Thymus (tissue), 11 donors: ENCODE measurements at regions not wholly inside any gene's neighbourhood (a gene's known extent, or its start where the extent isn't known, plus 50 kb on each side); places are given as distances from the start of the nearest gene placed in this dataset.

Experiments
- DNase-seq, 9 donors: peaks; one replicate each; pipeline ENCODE4 v3.0.0-alpha.2; 2013; ENCODE audit warnings: low spot score in 9 of 9, low read depth in 6 of 9, missing footprints in 1 of 9
- H3K27ac ChIP-seq, 2 donors: one replicate each; pipeline ENCODE4 v1.5.1; 2013; ENCODE audit warnings: control low read depth in 1 of 2, low read depth in 1 of 2, low read length in 1 of 2, mild to moderate bottlenecking in 1 of 2, moderate library complexity in 1 of 2
- H3K27me3 ChIP-seq, 2 donors: one replicate each; pipeline ENCODE4 v1.5.1; 2013; ENCODE audit warnings: low read length in 1 of 2; ENCODE audit not compliant: control insufficient read depth in 2 of 2, insufficient read depth in 1 of 2
- H3K36me3 ChIP-seq, 2 donors: one replicate each; pipeline ENCODE4 v1.5.1; 2013; ENCODE audit warnings: low read length in 1 of 2, mild to moderate bottlenecking in 1 of 2, moderate library complexity in 1 of 2; ENCODE audit not compliant: control insufficient read depth in 2 of 2, insufficient read depth in 2 of 2
- H3K4me1 ChIP-seq, 2 donors: one replicate each; pipeline ENCODE4 v1.5.1; 2013; ENCODE audit warnings: low read length in 2 of 2; ENCODE audit not compliant: control insufficient read depth in 2 of 2, insufficient read depth in 2 of 2
- H3K4me3 ChIP-seq, 2 donors: one replicate each; pipeline ENCODE4 v1.5.1; 2013; ENCODE audit warnings: low read length in 2 of 2, control low read depth in 1 of 2, mild to moderate bottlenecking in 1 of 2
- H3K9me3 ChIP-seq, 2 donors: one replicate each; pipeline ENCODE4 v1.5.1; 2013; ENCODE audit warnings: low read length in 1 of 2, mild to moderate bottlenecking in 1 of 2; ENCODE audit not compliant: control insufficient read depth in 2 of 2, insufficient read depth in 1 of 2
- WGBS: extraction: QIAGEN DNeasy Blood & Tissue Kit; methylation state at CpG from one replicate; pipeline ENCODE4 v1.1.7; 2013; 5-methylcytosine and 5-hydroxymethylcytosine counted together
- donor health status: healthy.

- Histone ChIP-seq H3K9me3 (no peaks in the 10 kb centered on the region), H3K36me3 (no peaks in the 10 kb centered on the region), H3K4me1 (peaks cover 6 to 14% of the 10 kb centered on the region in 2 donors), H3K4me3 (no peak overlapping the region), H3K27me3 (no peaks in the 10 kb centered on the region), H3K27ac (no peak overlapping the region)
- DNase-seq: no peak
- 92% methylated on average over 1 of the region's 1 CpG for WGBS
Observed at GRCh38 chr3:27883266-27883665, 161.1 kb upstream of the EOMES start.

DNA sequence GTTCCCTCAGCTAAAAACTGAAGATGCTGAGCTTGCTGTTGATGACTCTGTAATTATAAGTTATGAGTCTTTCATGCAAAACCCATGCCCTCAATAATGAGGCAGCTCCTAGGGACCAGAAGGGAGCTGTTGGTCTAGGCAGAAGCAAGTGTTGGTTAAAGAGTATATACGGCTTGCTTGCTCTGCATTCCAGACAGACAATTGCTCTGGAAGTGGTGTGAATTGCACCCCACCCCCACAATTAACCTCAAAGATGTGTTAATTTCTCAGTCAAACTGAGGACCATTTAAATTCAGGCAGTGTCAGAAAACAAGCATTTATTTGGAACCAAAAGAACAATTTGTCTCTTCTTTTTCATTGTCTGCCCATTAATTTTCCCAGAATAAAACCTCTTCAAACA lies 163.5 kb upstream of the EOMES start:
- 89% methylated on average over 1 of the region's 1 CpG for WGBS
- H3K4me3 ChIP-seq: no peak overlapping the region

GRCh38 chr3:27888562-27888961 lies 166.4 kb upstream of the EOMES start:
- Histone ChIP-seq H3K36me3 (no peaks in the 10 kb centered on the region), H3K9me3 (no peaks in the 10 kb centered on the region), H3K27me3 (no peaks in the 10 kb centered on the region), H3K4me3 (no peak overlapping the region), H3K27ac (no peak overlapping the region), H3K4me1 (no peaks in the 10 kb centered on the region)
- WGBS: 96% methylated on average over 2 of the region's 2 CpGs
- no peak for DNase-seq

More for the DNA sequence above, 163.5 kb upstream of the EOMES start:
- Histone ChIP-seq H3K36me3 (no peaks in the 10 kb centered on the region), H3K4me1 (peaks cover 6 to 14% of the 10 kb centered on the region in 2 donors), H3K27me3 (no peaks in the 10 kb centered on the region), H3K9me3 (no peaks in the 10 kb centered on the region), H3K27ac (no peak overlapping the region)
- DNase-seq: no peak

DNA sequence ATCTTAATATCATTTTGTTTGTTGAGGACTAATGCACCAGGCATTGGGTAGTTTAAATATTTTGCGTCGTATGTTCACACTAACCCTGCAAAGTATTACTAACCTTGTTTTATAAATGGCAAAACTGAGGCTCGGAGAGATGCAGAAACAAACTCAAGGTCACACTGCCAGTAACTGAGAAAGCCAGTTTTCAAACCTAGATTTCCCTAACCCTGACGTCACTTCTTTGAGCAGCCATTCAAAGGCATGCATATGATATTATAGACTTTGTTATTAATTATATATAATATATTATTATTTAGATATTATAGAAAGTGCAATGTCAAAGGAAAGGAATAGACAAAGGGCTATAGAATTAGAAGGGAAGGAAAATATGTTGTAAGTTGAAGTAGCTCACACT lies 167.6 kb upstream of the EOMES start:
- H3K27me3 ChIP-seq: no peaks in the 10 kb centered on the region
- H3K27ac ChIP-seq: no peak overlapping the region
- no peaks in the 10 kb centered on the region for H3K4me1 ChIP-seq
- 98% methylated on average over 4 of the region's 4 CpGs for WGBS
- no peak overlapping the region for H3K4me3 ChIP-seq
- H3K9me3 ChIP-seq: no peaks in the 10 kb centered on the region
- DNase-seq: no peak
- H3K36me3 ChIP-seq: no peaks in the 10 kb centered on the region

DNA sequence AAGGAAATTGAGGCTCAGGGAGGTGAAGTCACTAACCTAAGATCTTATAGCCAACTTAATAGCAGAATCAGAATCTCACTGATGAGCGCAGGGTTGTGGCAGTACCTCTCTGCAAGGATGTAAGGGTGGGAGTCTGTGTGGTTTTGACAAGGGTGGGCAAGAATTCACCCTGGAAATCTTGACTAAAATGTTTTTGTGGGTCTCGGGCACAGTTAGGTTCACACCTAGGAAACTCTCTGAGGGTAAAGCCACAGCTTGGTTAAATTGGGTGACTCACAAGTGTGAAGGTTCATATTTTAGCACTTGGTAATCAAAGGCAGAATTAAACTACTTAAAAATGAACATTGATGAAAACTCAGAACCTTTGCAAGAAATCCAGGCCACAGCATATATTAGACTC lies 178.2 kb upstream of the EOMES start:
- peak in 1 of 9 donors; percentile 31 for DNase-seq
- 73% methylated on average over 2 of the region's 2 CpGs for WGBS

GRCh38 chr3:27903446-27903845 lies 181.3 kb upstream of the EOMES start:
- no peak overlapping the region for H3K4me3 ChIP-seq
- 66% methylated on average over 3 of the region's 3 CpGs for WGBS
- H3K27ac ChIP-seq: peak overlapping the region in 1 of 2 donors; percentile 4

More for the DNA sequence above, 178.2 kb upstream of the EOMES start:
- Histone ChIP-seq H3K36me3 (no peaks in the 10 kb centered on the region), H3K4me1 (no peaks in the 10 kb centered on the region), H3K9me3 (no peaks in the 10 kb centered on the region), H3K27me3 (no peaks in the 10 kb centered on the region), H3K4me3 (no peak overlapping the region), H3K27ac (no peak overlapping the region)

GRCh38 chr3:27905625-27906024 lies 183.5 kb upstream of the EOMES start:
- H3K36me3 ChIP-seq: no peaks in the 10 kb centered on the region
- no peaks in the 10 kb centered on the region for H3K9me3 ChIP-seq
- H3K27me3 ChIP-seq: no peaks in the 10 kb centered on the region
- DNase-seq: peak in 1 of 9 donors; percentile 31
- 99% methylated on average over 2 of the region's 2 CpGs for WGBS
- H3K4me3 ChIP-seq: no peak overlapping the region
- no peaks in the 10 kb centered on the region for H3K4me1 ChIP-seq
- no peak overlapping the region for H3K27ac ChIP-seq

More at GRCh38 chr3:27903446-27903845, 181.3 kb upstream of the EOMES start:
- Histone ChIP-seq H3K4me1 (no peaks in the 10 kb centered on the region), H3K9me3 (no peaks in the 10 kb centered on the region), H3K36me3 (no peaks in the 10 kb centered on the region), H3K27me3 (no peaks in the 10 kb centered on the region)
- DNase-seq: peak in 2 of 9 donors; percentile 23 to 43

DNA sequence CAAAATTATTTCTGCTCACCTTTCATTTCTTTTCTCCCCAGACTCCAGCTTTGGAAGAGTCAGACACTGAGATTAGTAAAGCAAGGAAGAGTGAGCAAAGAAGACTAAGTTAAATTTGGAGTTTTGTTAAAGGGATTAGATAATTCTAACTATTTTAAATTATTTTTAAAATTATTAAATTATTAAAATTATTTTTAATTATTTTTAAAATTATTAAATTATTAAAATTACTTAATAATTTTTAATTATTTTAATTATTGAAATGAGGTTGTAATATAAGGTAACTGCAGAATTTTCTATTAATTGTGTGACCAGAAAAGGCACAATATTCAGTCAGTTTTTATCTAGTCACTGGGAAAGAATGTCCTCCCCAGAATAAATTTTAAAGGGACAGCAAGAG lies 185.0 kb upstream of the EOMES start:
- no peaks in the 10 kb centered on the region for H3K4me1 ChIP-seq
- H3K27me3 ChIP-seq: no peaks in the 10 kb centered on the region
- no peaks in the 10 kb centered on the region for H3K36me3 ChIP-seq
- no peaks in the 10 kb centered on the region for H3K9me3 ChIP-seq
- no peak overlapping the region for H3K4me3 ChIP-seq
- H3K27ac ChIP-seq: no peak overlapping the region
- DNase-seq: no peak

DNA sequence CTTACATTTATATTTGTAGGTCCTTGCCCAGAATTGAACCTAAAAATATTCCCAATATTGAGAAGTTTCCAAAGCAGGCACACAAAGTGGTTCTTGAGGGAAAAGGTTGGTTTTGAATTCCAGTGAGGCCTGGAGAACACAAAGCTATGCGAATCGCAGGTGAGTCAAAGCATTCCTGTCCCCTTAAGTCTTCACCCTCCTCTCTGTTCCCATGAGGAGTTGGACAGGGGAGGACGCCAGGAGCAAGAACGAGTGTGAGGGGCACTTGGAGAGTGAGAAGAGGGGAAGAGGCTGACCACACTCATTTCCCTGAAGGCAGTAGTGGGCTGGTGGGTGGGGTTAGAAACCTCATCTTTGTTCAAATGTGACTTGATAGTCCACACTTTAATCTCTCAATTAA lies 185.8 kb upstream of the EOMES start:
- no peaks in the 10 kb centered on the region for H3K4me1 ChIP-seq
- 72% methylated on average over 4 of the region's 4 CpGs for WGBS
- no peaks in the 10 kb centered on the region for H3K27me3 ChIP-seq
- no peaks in the 10 kb centered on the region for H3K36me3 ChIP-seq
- no peak overlapping the region for H3K27ac ChIP-seq
- no peak for DNase-seq
- H3K9me3 ChIP-seq: no peaks in the 10 kb centered on the region
- no peak overlapping the region for H3K4me3 ChIP-seq

GRCh38 chr3:27910456-27910855 lies 188.3 kb upstream of the EOMES start:
- no peak for DNase-seq
- no peak overlapping the region for H3K4me3 ChIP-seq
- 79% methylated on average over 4 of the region's 4 CpGs for WGBS
- H3K4me1 ChIP-seq: no peaks in the 10 kb centered on the region
- no peaks in the 10 kb centered on the region for H3K36me3 ChIP-seq
- no peaks in the 10 kb centered on the region for H3K9me3 ChIP-seq
- H3K27ac ChIP-seq: no peak overlapping the region
- H3K27me3 ChIP-seq: no peaks in the 10 kb centered on the region
